ENCODE measurements at regions not wholly inside any gene's neighbourhood (a gene's known extent, or its start where the extent isn't known, plus 50 kb on each side); places are given as distances from the start of the nearest gene placed in this dataset.

DNA sequence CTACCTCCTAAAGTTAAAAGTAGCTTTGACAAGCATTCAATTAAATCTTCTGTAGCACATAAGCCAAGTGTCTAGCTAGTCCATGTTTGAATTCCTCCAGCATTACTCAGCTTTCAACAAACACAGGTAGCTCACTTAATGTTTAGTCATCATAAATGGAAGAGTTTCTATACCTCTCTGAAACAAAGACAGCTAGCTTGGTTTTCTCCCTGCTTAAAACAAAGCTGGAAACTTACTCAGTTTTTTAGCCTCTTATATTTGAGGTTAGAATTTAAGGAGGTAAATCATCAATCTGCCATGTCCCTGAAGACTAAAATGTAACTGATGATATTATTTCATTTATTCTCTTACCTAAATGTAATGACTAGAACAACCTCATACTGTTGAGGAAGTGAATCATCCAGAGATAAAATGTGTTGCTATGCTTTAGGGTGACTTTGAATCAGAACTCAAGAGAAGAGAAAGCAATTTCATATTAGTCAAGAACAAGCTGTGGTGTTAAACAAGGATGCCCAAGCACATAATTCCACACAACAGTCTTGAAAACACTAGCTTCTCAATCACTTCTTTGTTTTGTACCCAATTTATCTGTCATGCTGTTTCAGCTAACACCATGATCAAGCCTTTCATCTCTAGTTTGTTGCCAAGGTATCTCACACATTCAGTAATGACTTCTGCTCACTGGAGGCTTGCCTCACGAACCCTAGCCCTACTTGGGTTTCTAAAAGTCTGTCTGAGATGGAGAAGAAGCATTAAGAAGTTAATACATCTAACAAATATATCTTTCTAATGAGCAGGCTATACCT lies 251.9 kb downstream of the EPM2A start:
- DNase-seq = no peak

GRCh38 chr6:145485288-145485687 lies 250.0 kb downstream of the EPM2A start:
- no peak for DNase-seq

DNA sequence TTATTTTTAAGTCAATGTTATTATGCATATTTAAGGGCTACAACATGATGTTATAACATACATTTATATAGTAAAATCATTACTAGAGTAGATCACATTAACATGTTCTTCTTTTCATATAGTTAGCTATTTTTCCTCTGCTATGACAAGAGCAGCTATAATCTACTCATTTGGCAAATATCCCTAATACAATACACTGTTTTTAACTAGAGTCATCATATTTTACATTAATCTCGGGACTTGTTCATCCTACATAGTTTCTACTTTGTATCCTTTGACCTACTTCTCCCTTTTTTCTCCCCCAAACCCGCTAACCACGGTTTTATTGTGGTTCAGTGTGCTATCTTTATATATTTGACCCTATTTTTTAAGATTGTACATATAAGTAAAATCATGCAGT lies 249.0 kb downstream of the EPM2A start:
- no peak for DNase-seq

DNA sequence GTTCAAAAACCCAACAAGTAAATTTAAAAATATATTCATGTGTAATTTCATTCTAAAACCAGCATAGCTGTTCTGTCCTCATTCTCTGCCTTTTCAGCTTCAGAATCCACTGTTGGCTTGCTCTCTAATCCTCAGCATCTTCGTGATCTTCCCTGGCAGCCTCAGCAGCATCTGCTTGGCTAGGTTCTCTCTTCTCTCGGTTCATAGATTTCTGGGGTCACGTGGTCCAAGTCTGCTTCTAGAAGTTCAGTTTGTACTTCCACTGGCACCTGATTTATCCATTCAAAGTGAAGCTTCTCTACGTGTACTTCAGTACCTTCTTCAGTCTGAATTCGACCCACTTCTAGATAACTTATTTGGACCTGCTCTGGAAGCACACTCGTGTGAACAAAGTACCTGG lies 245.7 kb downstream of the EPM2A start:
- DNase-seq = no peak

GRCh38 chr6:145490068-145490467 lies 245.3 kb downstream of the EPM2A start:
- no peak for DNase-seq

- DNase-seq = no peak
Measured at GRCh38 chr6:145491126-145491525, 244.2 kb downstream of the EPM2A start.

GRCh38 chr6:145497006-145497405 lies 238.3 kb downstream of the EPM2A start:
- no peak for DNase-seq

GRCh38 chr6:145498425-145498824 lies 236.9 kb downstream of the EPM2A start:
- DNase-seq = no peak

DNA sequence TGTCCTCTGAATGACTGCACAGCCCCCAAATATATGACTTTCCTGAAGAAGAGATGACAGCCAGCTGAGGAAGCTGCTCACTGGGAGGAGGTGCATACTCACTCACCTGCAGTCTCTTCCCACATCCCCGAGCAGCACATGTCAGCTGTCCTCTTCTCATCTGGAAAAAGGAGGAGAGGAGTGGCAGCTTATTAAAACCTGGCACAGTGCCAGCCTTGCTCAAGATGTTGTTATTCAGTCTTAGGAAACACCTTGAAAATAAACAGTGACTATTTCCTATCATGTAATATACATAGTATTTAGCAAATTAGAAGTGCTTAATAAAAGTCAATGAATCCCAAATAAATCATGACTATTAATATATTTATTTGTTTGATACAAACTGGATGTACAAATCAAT lies 232.9 kb downstream of the EPM2A start:
- DNase-seq = no peak

- DNase-seq = no peak
Measured at GRCh38 chr6:145506136-145506535, 229.2 kb downstream of the EPM2A start.

DNA sequence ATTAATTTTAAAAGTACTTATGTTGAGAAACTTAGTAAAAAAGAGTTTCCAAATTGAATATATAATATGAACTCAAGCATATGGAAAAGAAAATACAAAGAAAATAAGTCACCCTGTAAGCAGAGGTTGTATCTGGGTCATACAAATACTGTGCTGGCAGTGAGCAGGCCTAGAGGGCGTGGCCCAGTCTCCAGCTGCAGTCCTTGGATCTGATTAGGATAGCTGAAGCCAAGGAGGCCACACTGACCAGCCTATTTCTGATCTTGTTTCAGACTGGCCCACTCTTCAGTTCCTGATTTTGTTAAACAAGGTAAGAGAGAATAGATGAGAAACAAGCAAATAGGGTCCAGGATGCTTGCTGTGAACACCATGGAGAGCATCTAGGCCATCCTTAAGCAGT lies 228.8 kb downstream of the EPM2A start:
- no peak for DNase-seq

GRCh38 chr6:145507239-145507638 lies 228.1 kb downstream of the EPM2A start:
- no peak for DNase-seq

DNA sequence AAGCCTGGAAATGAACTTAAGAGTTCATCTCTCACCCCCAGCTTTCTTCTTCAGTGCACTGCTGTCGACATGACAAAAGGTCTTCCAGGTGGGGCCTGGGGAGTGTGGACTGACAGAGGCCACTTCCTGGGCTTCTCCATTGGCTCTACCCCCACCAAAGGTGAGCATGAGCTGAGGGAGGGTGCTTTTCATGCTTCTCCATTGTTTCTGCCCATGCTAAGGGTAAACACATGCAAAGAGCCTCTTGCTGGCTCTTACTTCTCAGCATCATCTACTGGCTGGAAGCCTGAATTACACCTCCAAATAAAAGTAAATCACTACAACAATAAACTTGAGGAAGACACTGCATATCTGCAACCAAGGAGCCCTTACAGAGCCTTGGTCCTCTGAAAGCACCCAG lies 227.2 kb downstream of the EPM2A start:
- no peak for DNase-seq

GRCh38 chr6:145517492-145517891 lies 217.8 kb downstream of the EPM2A start:
- DNase-seq = no peak

DNA sequence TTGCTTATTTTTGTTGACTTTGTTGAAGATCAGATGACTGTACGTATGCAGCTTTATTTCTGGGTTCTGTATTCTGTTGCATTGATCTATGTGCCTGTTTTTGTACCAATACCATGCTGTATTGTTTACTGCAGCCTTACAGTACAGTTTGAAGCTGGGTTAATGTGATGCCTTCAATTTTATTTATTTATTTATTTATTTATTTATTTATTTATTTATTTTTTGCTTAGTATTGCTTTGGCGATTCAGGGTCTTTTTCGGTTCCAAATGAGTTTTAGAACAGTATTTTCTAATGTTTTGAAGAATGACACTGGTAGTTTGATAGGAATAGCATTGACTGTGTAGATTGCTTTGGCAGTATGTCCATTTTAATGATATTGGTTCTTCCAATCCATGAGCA lies 210.3 kb downstream of the EPM2A start:
- no peak for DNase-seq

- DNase-seq = no peak
Measured at GRCh38 chr6:145529582-145529981, 205.7 kb downstream of the EPM2A start.

DNA sequence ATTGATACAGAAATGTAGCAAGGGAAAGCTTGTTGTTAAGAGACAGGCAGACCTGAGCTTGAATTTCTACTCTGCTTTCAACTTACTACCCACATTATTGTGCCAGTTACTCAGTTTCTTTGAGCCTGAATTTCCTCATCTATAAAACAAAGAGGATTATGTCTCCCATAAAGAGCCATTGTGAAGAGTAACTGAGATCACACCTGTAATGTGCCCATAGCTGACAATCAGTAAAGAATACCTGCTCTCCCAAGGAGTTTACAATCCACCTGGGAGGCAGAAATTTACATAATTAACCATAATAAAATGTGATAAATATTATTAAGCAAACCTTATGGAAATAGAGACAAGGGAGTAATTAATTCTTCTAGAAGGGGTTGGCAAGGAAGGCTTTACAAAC lies 204.9 kb downstream of the EPM2A start:
- DNase-seq = no peak

DNA sequence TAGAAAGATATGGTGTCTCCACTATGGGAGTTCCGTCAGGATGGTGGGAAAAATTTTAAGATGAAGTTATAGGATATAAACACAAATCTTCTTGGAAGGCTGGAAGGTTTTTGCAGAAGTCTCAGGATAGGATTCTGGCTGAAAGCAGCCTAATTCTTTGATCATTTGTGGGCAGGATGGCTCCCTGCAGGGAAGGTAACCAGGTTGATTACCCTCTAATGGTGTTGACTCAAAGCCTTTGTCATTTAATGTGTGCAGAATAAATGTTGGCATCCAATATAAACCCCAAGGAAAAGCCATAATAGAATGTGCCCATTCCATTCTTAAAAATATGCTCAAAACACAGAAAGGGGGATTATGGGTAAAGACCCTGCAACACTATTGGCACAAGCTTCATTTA lies 204.3 kb downstream of the EPM2A start:
- DNase-seq = no peak

DNA sequence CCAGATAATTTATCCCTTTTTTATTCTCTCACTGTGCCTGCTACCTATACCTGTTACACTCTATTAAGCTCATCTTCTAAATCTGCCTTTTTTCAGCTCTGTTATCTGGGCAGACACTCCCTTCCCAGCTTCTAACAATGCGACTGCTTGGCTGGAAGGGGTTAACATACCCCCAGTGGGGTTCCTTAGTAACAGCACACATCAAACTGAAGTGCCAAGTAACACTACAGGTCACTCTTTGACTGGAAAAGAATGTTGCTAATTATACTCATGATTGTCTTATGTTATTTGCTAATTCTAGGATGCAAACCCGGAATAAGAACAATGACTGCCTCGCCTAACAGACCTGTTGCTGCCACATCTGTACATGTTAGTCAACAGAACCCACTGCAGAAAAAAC lies 203.5 kb downstream of the EPM2A start:
- DNase-seq = no peak

GRCh38 chr6:145532361-145532760 lies 203.0 kb downstream of the EPM2A start:
- no peak for DNase-seq

DNA sequence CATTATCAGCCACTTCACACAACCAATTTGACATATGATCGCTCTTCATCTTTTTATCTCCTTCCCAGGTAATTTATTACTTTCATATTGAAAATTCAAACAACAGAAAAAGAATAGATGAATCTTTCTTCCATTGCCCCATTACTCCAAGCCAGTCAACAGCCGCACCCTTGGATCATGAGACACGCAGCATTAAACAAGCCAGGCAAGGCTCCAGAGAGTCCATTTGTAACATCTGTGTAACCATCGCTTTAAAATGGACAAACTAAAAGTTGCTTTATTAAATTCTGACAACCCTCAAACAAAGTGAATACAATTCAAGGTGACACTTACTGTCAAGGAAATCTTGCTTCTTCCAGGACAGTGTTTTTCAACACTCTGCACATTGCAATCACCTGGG lies 200.3 kb downstream of the EPM2A start:
- DNase-seq = no peak

- DNase-seq = no peak
Measured at GRCh38 chr6:145538989-145539388, 196.3 kb downstream of the EPM2A start.

DNA sequence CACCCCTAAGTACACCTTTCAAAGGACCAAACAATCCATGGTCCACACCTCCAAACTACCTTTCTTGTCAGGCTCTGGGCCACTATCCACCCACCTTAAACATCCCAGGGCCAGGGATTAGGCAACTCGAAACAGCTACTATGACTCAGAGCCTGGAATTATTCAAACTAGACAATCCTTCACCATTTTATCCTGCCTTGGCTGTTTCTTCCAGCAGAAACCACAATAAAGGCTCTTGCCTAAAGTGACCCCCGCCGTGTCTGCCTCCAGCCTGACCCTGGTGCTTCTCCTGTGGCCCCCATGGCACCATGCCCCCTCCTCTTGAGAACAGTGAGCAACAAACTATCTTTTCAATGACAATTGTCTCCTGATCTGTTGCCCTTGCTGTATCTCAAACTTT lies 195.5 kb downstream of the EPM2A start:
- DNase-seq = no peak

DNA sequence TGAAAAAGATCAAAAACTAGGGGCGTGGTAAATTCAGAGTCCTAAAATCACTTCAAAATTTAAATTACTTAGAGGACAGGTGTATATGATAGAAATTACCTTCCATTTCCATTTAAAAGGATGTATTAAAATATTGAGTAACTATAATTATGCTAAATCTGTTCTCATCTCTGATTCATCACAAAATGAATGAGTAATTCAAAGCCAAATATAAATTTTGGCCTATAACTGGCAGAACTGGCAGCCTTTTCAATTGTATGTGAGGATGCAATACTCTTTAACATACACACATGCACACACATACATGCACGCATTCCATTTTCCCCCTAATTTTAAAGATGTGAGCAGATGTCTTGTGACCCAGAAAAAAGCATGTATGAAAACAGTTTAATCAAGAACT lies 194.6 kb downstream of the EPM2A start:
- no peak for DNase-seq

DNA sequence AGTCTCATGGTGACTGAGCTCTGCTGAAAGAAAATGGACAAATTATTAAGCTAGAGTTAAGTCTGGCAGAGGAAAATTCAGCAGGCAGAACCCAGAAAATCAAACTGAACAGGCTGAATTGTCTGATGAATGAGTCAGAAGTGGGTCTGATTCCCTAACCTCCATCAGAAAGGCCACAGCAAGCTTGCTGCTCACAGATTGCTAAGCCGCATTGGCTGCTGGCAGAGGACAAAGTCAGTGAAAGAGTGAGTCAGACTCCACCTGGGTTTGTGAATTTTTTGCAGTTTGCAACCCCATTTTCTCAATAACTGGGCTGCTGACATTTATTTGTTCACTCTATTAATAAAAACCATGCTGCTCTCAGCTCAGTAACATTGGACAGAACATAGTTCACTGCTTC lies 191.3 kb downstream of the EPM2A start:
- DNase-seq = no peak

Data from activated CD4-positive, alpha-beta T cell treated with anti-CD3 and anti-CD28 coated beads, Interleukin-2, amount 50 U/mL, for 1 hour (primary cell).